ENCODE measurements at regions not wholly inside any gene's neighbourhood (a gene's known extent, or its start where the extent isn't known, plus 50 kb on each side); places are given as distances from the start of the nearest gene placed in this dataset.
"Not testable (repeated sequence)": the region's sequence is repeated elsewhere in the genome, so short reads cannot be mapped to it uniquely, and the experiment has no call there.

- no peak for DNase-seq (ENCODE audit: low read depth)
Observed at GRCh38 chr6:150739711-150740349, 125.7 kb upstream of the MTHFD1L start.

- DNase-seq (ENCODE audit: low read depth): no peak
Observed at GRCh38 chr6:150740453-150740852, 125.0 kb upstream of the MTHFD1L start.

- no peak for DNase-seq (ENCODE audit: low read depth)
Observed at GRCh38 chr6:150741633-150742200, 123.8 kb upstream of the MTHFD1L start.

GRCh38 chr6:150744522-150745260, 120.8 kb upstream of the MTHFD1L start:
- DNase-seq (ENCODE audit: low read depth): no peak

- DNase-seq (ENCODE audit: low read depth): no peak
Observed at GRCh38 chr6:150745896-150746295, 119.6 kb upstream of the MTHFD1L start.

- DNase-seq (ENCODE audit: low read depth): no peak
Observed at GRCh38 chr6:150747155-150747554, 118.3 kb upstream of the MTHFD1L start.

GRCh38 chr6:150749091-150749670, 116.3 kb upstream of the MTHFD1L start:
- no peak for DNase-seq (ENCODE audit: low read depth)

- DNase-seq (ENCODE audit: low read depth): no peak
Observed at GRCh38 chr6:150751296-150751695, 114.2 kb upstream of the MTHFD1L start.

- DNase-seq (ENCODE audit: low read depth): no peak
Observed at GRCh38 chr6:150752409-150752808, 113.1 kb upstream of the MTHFD1L start.

GRCh38 chr6:150753371-150754064, 112.0 kb upstream of the MTHFD1L start:
- no peak for DNase-seq (ENCODE audit: low read depth)

- DNase-seq (ENCODE audit: low read depth): no peak
Observed at GRCh38 chr6:150755042-150755441, 110.5 kb upstream of the MTHFD1L start.

GRCh38 chr6:150755524-150755923, 110.0 kb upstream of the MTHFD1L start:
- DNase-seq (ENCODE audit: low read depth): no peak

- DNase-seq (ENCODE audit: low read depth): peak; percentile 72
Observed at GRCh38 chr6:150756173-150756572, 109.3 kb upstream of the MTHFD1L start.

- DNase-seq (ENCODE audit: low read depth): not testable (repeated sequence)
Observed at GRCh38 chr6:150757807-150758206, 107.7 kb upstream of the MTHFD1L start.

- no peak for DNase-seq (ENCODE audit: low read depth)
Observed at GRCh38 chr6:150759483-150759882, 106.0 kb upstream of the MTHFD1L start.

- no peak for DNase-seq (ENCODE audit: low read depth)
Observed at GRCh38 chr6:150761771-150762170, 103.7 kb upstream of the MTHFD1L start.

GRCh38 chr6:150764334-150765066, 101.0 kb upstream of the MTHFD1L start:
- no peak for DNase-seq (ENCODE audit: low read depth)

GRCh38 chr6:150765067-150765764, 100.3 kb upstream of the MTHFD1L start:
- DNase-seq (ENCODE audit: low read depth): no peak

GRCh38 chr6:150766201-150766997, 99.1 kb upstream of the MTHFD1L start:
- DNase-seq (ENCODE audit: low read depth): no peak

GRCh38 chr6:150767161-150767560, 98.3 kb upstream of the MTHFD1L start:
- no peak for DNase-seq (ENCODE audit: low read depth)
